WERI-Rb-1 (cell line): ENCODE measurements at regions not wholly inside any gene's neighbourhood (a gene's known extent, or its start where the extent isn't known, plus 50 kb on each side); places are given as distances from the start of the nearest gene placed in this dataset.

Experiments used
- DNase-seq: peaks from one replicate; pipeline ENCODE4 v3.0.0-alpha.2; 2020
- H3K27ac ChIP-seq: fragments of 250-450 bp; sonication (Bioruptor Pico); 2 replicates; pipeline ENCODE4 v1.5.1; 2020; ENCODE audit warnings: mild to moderate bottlenecking, moderate library complexity
- H3K27me3 ChIP-seq: fragments of 250-450 bp; sonication (Bioruptor Pico); 2 replicates; pipeline ENCODE4 v1.5.1; 2021; ENCODE audit warnings: mild to moderate bottlenecking, low read depth, moderate library complexity; ENCODE audit not compliant: insufficient read depth, severe bottlenecking
- H3K36me3 ChIP-seq: fragments of 250-450 bp; sonication (Bioruptor Pico); 2 replicates; pipeline ENCODE4 v1.5.1; 2020; ENCODE audit warnings: mild to moderate bottlenecking, moderate library complexity
- H3K4me3 ChIP-seq: 2 replicates; pipeline ENCODE4 v1.5.1; 2011; ENCODE audit warnings: low read depth, mild to moderate bottlenecking, control low read depth, low read length
- H3K9me3 ChIP-seq: fragments of 250-450 bp; sonication (Bioruptor Pico); 2 replicates; pipeline ENCODE4 v1.5.1; 2021; ENCODE audit warnings: mild to moderate bottlenecking, moderate library complexity; ENCODE audit not compliant: severe bottlenecking
- TF ChIP-seq, protein P1 (sequence below): IDR thresholded peaks from 2 replicates; pipeline ENCODE4 v1.5.1; 2011; ENCODE audit warnings: low read depth, mild to moderate bottlenecking, control low read depth, inconsistent platforms, low read length

DNA sequence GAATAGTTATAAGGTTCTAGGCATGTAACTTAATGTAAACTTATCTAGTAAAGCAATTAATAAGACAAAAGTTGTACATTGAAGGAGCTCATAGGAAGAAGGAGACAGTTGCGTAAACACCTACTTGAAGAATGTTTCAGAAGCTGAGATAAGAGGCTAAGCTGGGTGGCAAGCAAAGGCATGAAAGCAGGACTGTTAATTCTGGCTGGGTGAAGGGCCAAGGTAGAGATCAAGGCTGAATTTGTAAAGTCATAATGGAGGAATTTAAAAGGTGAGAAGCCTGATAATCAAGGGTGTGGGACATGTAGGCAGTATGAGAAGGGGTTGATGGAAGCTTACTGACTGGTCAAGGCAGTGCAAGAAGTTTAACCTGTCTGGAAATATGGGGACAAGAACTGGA is 80.4 kb upstream of the TGFBR2 start:
- Histone ChIP-seq H3K4me3 (no peak overlapping the region), H3K27me3 (no peaks in the 10 kb centered on the region), H3K27ac (no peak overlapping the region), H3K36me3 (no peaks in the 10 kb centered on the region), H3K9me3 (no peaks in the 10 kb centered on the region)
- TF ChIP-seq, protein P1, sequence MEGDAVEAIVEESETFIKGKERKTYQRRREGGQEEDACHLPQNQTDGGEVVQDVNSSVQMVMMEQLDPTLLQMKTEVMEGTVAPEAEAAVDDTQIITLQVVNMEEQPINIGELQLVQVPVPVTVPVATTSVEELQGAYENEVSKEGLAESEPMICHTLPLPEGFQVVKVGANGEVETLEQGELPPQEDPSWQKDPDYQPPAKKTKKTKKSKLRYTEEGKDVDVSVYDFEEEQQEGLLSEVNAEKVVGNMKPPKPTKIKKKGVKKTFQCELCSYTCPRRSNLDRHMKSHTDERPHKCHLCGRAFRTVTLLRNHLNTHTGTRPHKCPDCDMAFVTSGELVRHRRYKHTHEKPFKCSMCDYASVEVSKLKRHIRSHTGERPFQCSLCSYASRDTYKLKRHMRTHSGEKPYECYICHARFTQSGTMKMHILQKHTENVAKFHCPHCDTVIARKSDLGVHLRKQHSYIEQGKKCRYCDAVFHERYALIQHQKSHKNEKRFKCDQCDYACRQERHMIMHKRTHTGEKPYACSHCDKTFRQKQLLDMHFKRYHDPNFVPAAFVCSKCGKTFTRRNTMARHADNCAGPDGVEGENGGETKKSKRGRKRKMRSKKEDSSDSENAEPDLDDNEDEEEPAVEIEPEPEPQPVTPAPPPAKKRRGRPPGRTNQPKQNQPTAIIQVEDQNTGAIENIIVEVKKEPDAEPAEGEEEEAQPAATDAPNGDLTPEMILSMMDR: no peak
- no peak for DNase-seq

DNA sequence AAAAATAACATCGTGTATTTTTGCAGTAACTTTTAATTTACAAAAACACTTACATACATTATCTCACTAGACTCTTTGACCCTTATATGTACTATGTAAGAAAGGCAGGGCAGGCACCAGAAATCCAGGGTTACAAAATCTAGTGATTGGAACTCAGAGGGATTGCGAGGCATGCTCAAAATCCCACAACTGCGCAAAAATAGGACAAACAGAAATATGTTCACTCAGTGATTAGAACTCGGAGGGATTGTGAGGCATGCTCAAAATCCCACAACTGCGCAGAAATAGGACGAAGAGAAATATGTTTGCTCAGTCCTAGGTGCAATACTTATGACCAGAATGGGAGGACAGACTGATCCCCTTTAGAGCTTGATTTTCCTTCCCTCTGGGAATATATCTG is 79.2 kb upstream of the TGFBR2 start:
- TF ChIP-seq, protein P1: no peak
- no peaks in the 10 kb centered on the region for H3K36me3 ChIP-seq

DNA sequence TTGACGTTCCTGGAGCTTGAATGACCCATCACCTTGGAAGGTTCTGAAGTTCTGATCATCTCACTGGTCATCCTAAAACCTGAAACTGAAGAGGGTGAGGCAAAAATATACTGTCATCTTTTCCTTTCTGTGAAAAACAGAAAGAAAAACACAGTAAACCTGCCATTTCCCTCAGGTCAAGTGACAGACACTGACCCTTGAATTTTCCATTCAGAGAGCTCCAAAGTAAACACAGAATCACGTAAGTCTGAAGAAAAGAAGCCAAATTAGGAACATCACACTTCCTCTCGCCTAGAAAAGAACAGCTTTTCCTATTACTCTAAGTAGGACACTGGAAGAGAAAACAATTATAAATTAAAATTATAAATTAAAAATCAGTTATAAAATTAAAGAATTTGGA is 78.7 kb upstream of the TGFBR2 start:
- Histone ChIP-seq H3K36me3 (no peaks in the 10 kb centered on the region), H3K9me3 (no peaks in the 10 kb centered on the region), H3K27me3 (no peaks in the 10 kb centered on the region), H3K27ac (no peak overlapping the region), H3K4me3 (no peak overlapping the region)
- DNase-seq: no peak
- TF ChIP-seq, protein P1: no peak

More for the DNA sequence above, 79.2 kb upstream of the TGFBR2 start:
- Histone ChIP-seq H3K27ac (no peak overlapping the region), H3K4me3 (no peak overlapping the region), H3K27me3 (no peaks in the 10 kb centered on the region), H3K9me3 (no peaks in the 10 kb centered on the region)
- DNase-seq: no peak

DNA sequence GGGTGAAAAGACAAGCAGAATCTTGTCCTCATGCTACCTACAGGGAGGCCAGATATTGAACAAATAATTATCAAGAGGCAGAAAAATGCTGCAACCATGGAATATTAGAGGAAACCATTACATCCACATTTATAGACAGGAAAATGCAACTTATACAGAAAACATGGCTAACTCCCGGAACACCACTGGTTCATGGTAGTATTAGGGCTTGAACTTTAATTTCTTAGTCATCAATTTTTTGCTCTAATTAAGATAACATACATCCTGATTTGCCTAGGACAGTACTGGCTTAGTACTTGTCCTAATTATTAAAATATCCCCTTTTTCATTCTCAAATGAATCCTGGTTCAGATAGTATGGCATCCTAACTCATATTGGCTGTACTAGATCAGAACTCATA is 76.3 kb upstream of the TGFBR2 start:
- Histone ChIP-seq H3K27me3 (no peaks in the 10 kb centered on the region), H3K4me3 (no peak overlapping the region), H3K27ac (no peak overlapping the region), H3K9me3 (no peaks in the 10 kb centered on the region), H3K36me3 (no peaks in the 10 kb centered on the region)
- DNase-seq: no peak
- TF ChIP-seq, protein P1: no peak

DNA sequence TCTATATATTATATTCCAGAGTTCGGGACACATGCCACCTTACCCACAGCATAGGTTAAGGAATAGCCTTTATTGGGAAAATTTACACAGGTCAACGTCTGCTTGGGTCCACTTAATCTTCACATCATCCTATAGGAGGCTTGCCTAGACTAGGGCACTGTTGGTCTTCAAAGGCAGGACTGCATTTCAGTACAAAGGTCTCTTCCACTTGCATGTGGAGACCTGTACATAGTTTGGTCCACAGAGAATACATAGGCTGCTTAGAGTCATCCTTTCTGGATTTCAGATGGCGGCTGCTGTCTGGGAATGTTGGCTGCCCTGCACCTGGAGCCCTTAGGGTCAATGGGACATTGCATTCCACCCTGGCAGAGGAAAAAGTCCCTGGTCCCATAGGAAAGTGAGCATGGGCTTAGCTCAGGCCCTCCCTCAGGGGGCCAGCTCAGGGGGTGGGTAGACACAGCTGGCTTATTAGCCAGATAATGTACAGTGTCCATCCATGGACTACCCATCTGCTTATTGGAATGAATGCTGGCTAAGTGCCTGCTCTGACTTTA is 75.3 kb upstream of the TGFBR2 start:
- Histone ChIP-seq H3K4me3 (no peak overlapping the region), H3K27ac (no peak overlapping the region), H3K36me3 (no peaks in the 10 kb centered on the region), H3K9me3 (no peaks in the 10 kb centered on the region), H3K27me3 (no peaks in the 10 kb centered on the region)
- TF ChIP-seq, protein P1: no peak
- DNase-seq: no peak

DNA sequence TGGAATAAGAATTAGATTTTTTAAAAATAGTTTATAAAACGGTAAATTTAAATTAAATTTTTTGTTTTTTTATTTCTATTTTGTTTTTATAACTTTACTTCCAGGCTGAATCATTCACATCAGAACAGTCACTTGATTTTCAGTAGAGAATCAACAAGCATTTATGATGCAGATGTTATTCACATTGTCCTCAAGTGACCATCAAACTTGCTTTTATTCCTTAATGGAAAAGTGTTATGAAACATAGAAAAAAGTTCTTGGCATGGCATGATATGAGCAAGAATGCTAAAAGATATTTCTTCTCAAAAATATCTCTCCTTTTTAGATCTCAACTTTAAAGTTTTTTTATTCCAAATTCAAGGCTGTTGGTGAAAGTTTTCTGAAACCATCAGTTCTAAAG is 70.9 kb upstream of the TGFBR2 start:
- Histone ChIP-seq H3K27ac (no peak overlapping the region), H3K27me3 (no peaks in the 10 kb centered on the region), H3K36me3 (no peaks in the 10 kb centered on the region), H3K9me3 (no peaks in the 10 kb centered on the region), H3K4me3 (no peak overlapping the region)
- no peak for DNase-seq
- TF ChIP-seq, protein P1: no peak
